K562 (cell line): ENCODE measurements at regions not wholly inside any gene's neighbourhood (a gene's known extent, or its start where the extent isn't known, plus 50 kb on each side); places are given as distances from the start of the nearest gene placed in this dataset.

Source experiments
- ATAC-seq: fragments of 200-7000 bp; cut with Tn5 transposase; 3 replicates; pipeline ENCODE4 v1.9.1; 2020; ENCODE audit warnings: moderate library complexity
- BruUV-seq: library from RNA; stranded (reverse); fragments of 400-500 nt; replicated peaks from 2 replicates; lab custom pipeline; 2021; lab: Mats Ljungman, UMichigan
- CTCF ChIA-PET: fragments of 300-600 bp; formaldehyde crosslinking; extraction: SDS; loops from one replicate; lab custom pipeline; 2021; ENCODE audit warnings: low intra/inter-chr PET ratio; lab: Yijun Ruan, JAX
- POLR2A ChIA-PET: fragments of 300-600, 350-650 bp; sonication (Branson Sonifier 250); formaldehyde crosslinking; extraction: SDS; loops from one replicate; lab custom pipeline; 2021; ENCODE audit warnings: antibody characterized with exemption, inconsistent platforms; lab: Yijun Ruan, JAX
- DNase-seq, 4 experiments: peaks; one replicate each; pipeline versions ENCODE4 v3.0.0 to v3.0.0-alpha.2; 2011 to 2018; ENCODE audit warnings: low spot score in 3 of 4, mixed read lengths in 3 of 4; ENCODE audit errors: extremely low read depth in 1 of 4
- FAIRE-seq: peaks from 2 replicates; lab custom pipeline; 2011; peaks lifted over from hg19 to GRCh38; lab: Jason Lieb, UNC
- H2AFZ ChIP-seq: 2 replicates; pipeline ENCODE4 v1.6.0; 2011; ENCODE audit warnings: low read depth, low read length, control low read depth, inconsistent platforms
- H3K27ac ChIP-seq: fragments of 200-600 bp; 3 replicates; pipeline ENCODE4 v1.8.0; 2011; ENCODE audit warnings: low read depth, mild to moderate bottlenecking, control low read depth, inconsistent platforms, low read length, moderate library complexity, mixed read lengths; ENCODE audit errors: extremely low read depth
- H3K27me3 ChIP-seq, 2 experiments: fragments of 300-600 bp in 1 of 2; 2 replicates in 1 of 2; 3 replicates in 1 of 2; pipeline versions ENCODE4 v1.6.0 to v1.8.0; 2011; ENCODE audit warnings: inconsistent platforms in 2 of 2, low read length in 2 of 2, mild to moderate bottlenecking in 1 of 2, mixed read lengths in 1 of 2, moderate library complexity in 1 of 2; ENCODE audit not compliant: control insufficient read depth in 2 of 2, insufficient read depth in 2 of 2
- H3K36me3 ChIP-seq: fragments of 300-600 bp; 3 replicates; pipeline ENCODE4 v1.8.0; 2011; ENCODE audit warnings: mild to moderate bottlenecking, low read length, inconsistent platforms; ENCODE audit not compliant: control insufficient read depth, insufficient read depth
- H3K4me1 ChIP-seq, 2 experiments: fragments of 200-600 bp in 1 of 2; replicated peaks in 1 of 2; 2 replicates in 1 of 2; 3 replicates in 1 of 2; pipeline versions ENCODE4 v1.5.1 to v1.8.0; 2011; ENCODE audit warnings: inconsistent platforms in 2 of 2, low read length in 2 of 2, mild to moderate bottlenecking in 1 of 2, mixed read lengths in 1 of 2, moderate library complexity in 1 of 2; ENCODE audit not compliant: control insufficient read depth in 2 of 2, insufficient read depth in 2 of 2
- H3K4me2 ChIP-seq: 2 replicates; pipeline ENCODE4 v1.6.1; 2011; ENCODE audit warnings: low read length, control low read depth, inconsistent platforms, mixed read lengths; ENCODE audit not compliant: insufficient read depth
- H3K4me3 ChIP-seq: fragments of 200-600 bp; sonication (generic), shearing (Covaris generic); 2 replicates; pipeline ENCODE4 v1.5.1; 2016; ENCODE audit warnings: control low read depth, inconsistent platforms
- H3K79me2 ChIP-seq: fragments of 200-600 bp; 3 replicates; pipeline ENCODE4 v1.8.0; 2011; ENCODE audit warnings: low read length, inconsistent platforms; ENCODE audit not compliant: control insufficient read depth, insufficient read depth
- H3K9ac ChIP-seq, 2 experiments: 2 replicates each; pipeline versions ENCODE4 v1.6.0 to v1.6.1; 2011; ENCODE audit warnings: low read depth in 2 of 2, low read length in 2 of 2, control low read depth in 1 of 2, inconsistent platforms in 1 of 2, mild to moderate bottlenecking in 1 of 2, mixed read lengths in 1 of 2; ENCODE audit not compliant: insufficient read depth in 1 of 2
- H3K9me1 ChIP-seq: one replicate; pipeline ENCODE4 v1.6.0; 2011; ENCODE audit warnings: inconsistent platforms, mild to moderate bottlenecking, low read length, moderate library complexity; ENCODE audit not compliant: control insufficient read depth, insufficient read depth
- H3K9me3 ChIP-seq: replicated peaks from 2 replicates; pipeline ENCODE4 v1.5.1; 2011; ENCODE audit warnings: low read depth, low read length, inconsistent platforms; ENCODE audit not compliant: control insufficient read depth, insufficient read depth
- H4K20me1 ChIP-seq: replicated peaks from 2 replicates; pipeline ENCODE4 v1.6.1; 2011; ENCODE audit warnings: low read length, inconsistent platforms, mixed read lengths; ENCODE audit not compliant: control insufficient read depth, insufficient read depth
- CEBPG ChIP-seq, 3 experiments: fragments of 200-800 bp in 1 of 3; sonication (Bioruptor generic) in 1 of 3; sonication (generic) in 1 of 3; formaldehyde crosslinking in 1 of 3; IDR thresholded peaks in 2 of 3; conservative IDR thresholded peaks in 1 of 3; 2 replicates each; pipeline versions ENCODE4 v1.6.1 to v1.8.0; 2016 to 2022; ENCODE audit warnings: missing compliant biosample characterization in 2 of 3, missing genetic modification characterization in 2 of 3, mild to moderate bottlenecking in 1 of 3, missing genetic modification reagents in 1 of 3
- COPS2 ChIP-seq: fragments of 450-650 bp; conservative IDR thresholded peaks from 2 replicates; pipeline ENCODE4 v1.6.1; 2016; ENCODE audit warnings: mild to moderate bottlenecking, moderate library complexity
- FOXO4 ChIP-seq: fragments of 450-650 bp; formaldehyde crosslinking; IDR thresholded peaks from 2 replicates; pipeline ENCODE4 v1.4.0; 2020; ENCODE audit warnings: mild to moderate bottlenecking, moderate library complexity
- PATZ1 ChIP-seq: fragments of 250-450 bp; sonication (Bioruptor Pico); IDR thresholded peaks from 2 replicates; pipeline ENCODE4 v1.5.0; 2020; ENCODE audit warnings: mild to moderate bottlenecking, borderline replicate concordance
- SIN3B ChIP-seq: fragments of 450-650 bp; IDR thresholded peaks from 2 replicates; pipeline ENCODE4 v1.6.1; 2017; ENCODE audit warnings: low read depth, mild to moderate bottlenecking, moderate library complexity
- SP2 ChIP-seq: IDR thresholded peaks from 2 replicates; pipeline ENCODE4 v1.6.1; 2011; ENCODE audit warnings: mild to moderate bottlenecking, low read depth, low read length, moderate library complexity; ENCODE audit not compliant: poor library complexity, severe bottlenecking; ENCODE audit errors: extremely low read depth
- ZC3H4 ChIP-seq: sonication (generic); formaldehyde crosslinking; IDR thresholded peaks from 2 replicates; pipeline ENCODE4 v1.9.0; 2021; ENCODE audit warnings: missing genetic modification reagents, borderline replicate concordance
- ZZZ3 ChIP-seq: fragments of 450-650 bp; IDR thresholded peaks from 2 replicates; pipeline ENCODE4 v1.6.1; 2016; ENCODE audit warnings: antibody characterized with exemption, mild to moderate bottlenecking, moderate library complexity
- WGBS: fragments of 100-300 bp; shearing (Covaris generic); methylation state at CpG from one replicate; pipeline ENCODE4 v1.1.6; 2016; ENCODE audit warnings: low coverage, mixed read lengths; ENCODE audit not compliant: insufficient coverage; ENCODE audit errors: missing lambda C conversion rate; 5-methylcytosine and 5-hydroxymethylcytosine counted together
- in situ Hi-C: fragments of 300-500 bp; cut with MboI; formaldehyde crosslinking; loops from 4 replicates; pipeline ENCODE4 v1.15.0; 2018; ENCODE audit warnings: inconsistent platforms, mixed read lengths
- intact Hi-C: fragments of 100-400 bp; cut with micrococcal nuclease; formaldehyde crosslinking; loops from 2 replicates; pipeline ENCODE4 v1.14.2; 2022
- TF ChIP-seq, protein P1 (sequence below): fragments of 450-650 bp; formaldehyde crosslinking; IDR thresholded peaks from 2 replicates; pipeline ENCODE4 v1.4.0; 2020; ENCODE audit warnings: mild to moderate bottlenecking, mixed read lengths

DNA sequence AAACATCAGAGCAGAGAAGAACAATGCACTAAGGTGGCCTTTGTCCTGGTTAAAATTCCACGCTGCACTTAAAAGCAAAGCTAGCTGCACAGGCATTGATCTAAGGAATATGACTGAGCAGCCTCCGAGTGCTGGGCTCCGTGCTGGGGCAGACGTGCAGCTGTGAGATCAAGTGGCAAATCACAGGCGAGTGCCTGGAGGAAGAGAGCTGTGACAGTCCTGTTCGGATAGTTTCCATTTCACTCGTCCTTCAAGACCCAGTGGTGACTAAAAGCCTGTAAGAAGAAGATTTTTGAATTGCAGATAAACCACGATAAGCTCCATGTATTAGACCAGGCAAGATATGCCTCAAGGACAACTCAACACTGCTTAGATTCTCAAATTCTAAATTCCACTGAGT lies 247.9 kb downstream of the ANKRD60 start:
- in situ Hi-C loops (no loop called here), intact Hi-C loops (no loop called here)
- H3K9me3 ChIP-seq: no peaks in the 10 kb centered on the region
- BruUV-seq: no TSS peak
- FAIRE-seq: no peak
- H3K9me1 ChIP-seq: no peaks in the 10 kb centered on the region
- no peak overlapping the region for H2AFZ ChIP-seq
- no peaks in the 10 kb centered on the region for H3K4me1 ChIP-seq
- no peaks in the 10 kb centered on the region for H4K20me1 ChIP-seq
- POLR2A ChIA-PET: no interaction called here
- TF ChIP-seq, protein P1, sequence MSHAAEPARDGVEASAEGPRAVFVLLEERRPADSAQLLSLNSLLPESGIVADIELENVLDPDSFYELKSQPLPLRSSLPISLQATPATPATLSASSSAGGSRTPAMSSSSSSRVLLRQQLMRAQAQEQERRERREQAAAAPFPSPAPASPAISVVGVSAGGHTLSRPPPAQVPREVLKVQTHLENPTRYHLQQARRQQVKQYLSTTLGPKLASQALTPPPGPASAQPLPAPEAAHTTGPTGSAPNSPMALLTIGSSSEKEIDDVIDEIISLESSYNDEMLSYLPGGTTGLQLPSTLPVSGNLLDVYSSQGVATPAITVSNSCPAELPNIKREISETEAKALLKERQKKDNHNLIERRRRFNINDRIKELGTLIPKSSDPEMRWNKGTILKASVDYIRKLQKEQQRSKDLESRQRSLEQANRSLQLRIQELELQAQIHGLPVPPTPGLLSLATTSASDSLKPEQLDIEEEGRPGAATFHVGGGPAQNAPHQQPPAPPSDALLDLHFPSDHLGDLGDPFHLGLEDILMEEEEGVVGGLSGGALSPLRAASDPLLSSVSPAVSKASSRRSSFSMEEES (CRISPR knock-in tag): no peak
- TF ChIP-seq ZC3H4 (CRISPR knock-in tag) (no peak), CEBPG (CRISPR knock-in tag; IDR thresholded peaks at IDR 0.05) (no peak), CEBPG (tag; conservative IDR thresholded peaks at IDR 0.05 in 1 of 2, IDR thresholded peaks at IDR 0.05 in 1 of 2) (no peak), ZZZ3 (no peak), PATZ1 (no peak), FOXO4 (CRISPR knock-in tag) (no peak), COPS2 (no peak), SIN3B (no peak), SP2 (no peak)
- H3K27me3 ChIP-seq: peaks cover 4 to 14% of the 10 kb centered on the region in 2 experiments; a peak in 3 of 5 replicates
- H3K27ac ChIP-seq: no peak overlapping the region
- no peak for ATAC-seq
- H3K4me3 ChIP-seq: no peak overlapping the region
- no peak overlapping the region for H3K4me2 ChIP-seq
- H3K36me3 ChIP-seq: no peaks in the 10 kb centered on the region
- CTCF ChIA-PET: no interaction called here
- 0% methylated on average over 8 of the region's 8 CpGs for WGBS
- H3K9ac ChIP-seq: no peak overlapping the region
- no peak for DNase-seq
- H3K79me2 ChIP-seq: no peaks in the 10 kb centered on the region
